ENCODE measurements at regions not wholly inside any gene's neighbourhood (a gene's known extent, or its start where the extent isn't known, plus 50 kb on each side); places are given as distances from the start of the nearest gene placed in this dataset.

- H3K4me3 ChIP-seq (ENCODE audit: low read depth in 2 of 2, low read length in 2 of 2): no peak overlapping the region
- intact Hi-C loops (cut with micrococcal nuclease; ENCODE audit: unreplicated experiment): no loop called here
- no TSS peak for BruUV-seq (replicated peaks)
- TF ChIP-seq SIN3A (IDR thresholded peaks at IDR 0.05; ENCODE audit: borderline replicate concordance, insufficient read depth, low read depth, low read length): no peak
- TF ChIP-seq TCF7L2 (IDR thresholded peaks at IDR 0.05; ENCODE audit: low read depth, low read length): no peak
- TF ChIP-seq REST (IDR thresholded peaks at IDR 0.05; ENCODE audit: insufficient read depth in 1 of 2, low read depth in 2 of 2, low read length in 1 of 2): no peak
- TF ChIP-seq CTCF (IDR thresholded peaks at IDR 0.05): no peak
- no peak for TF ChIP-seq POLR2AphosphoS5 (IDR thresholded peaks at IDR 0.05; ENCODE audit: low read depth, low read length)
- ATAC-seq (no peak), DNase-seq (ENCODE audit: low read depth, low spot score) (no peak)
- H3K27ac ChIP-seq (ENCODE audit: low read length): no peak overlapping the region
- no peaks in the 10 kb centered on the region for H3K9me3 ChIP-seq (ENCODE audit: control insufficient read depth, insufficient read depth, low read depth, low read length)
- in situ Hi-C loops (cut with HindIII; ENCODE audit: low pct_unique_long_range_greater_than_20kb, low sequenced_read_pairs): no loop called here
- ChIA-PET CTCF (no interaction called here), POLR2A (no interaction called here)
- H3K27me3 ChIP-seq (ENCODE audit: control insufficient read depth, insufficient read depth, low read length): no peaks in the 10 kb centered on the region
- H3K4me1 ChIP-seq (ENCODE audit: control insufficient read depth, insufficient read depth, low read length): no peaks in the 10 kb centered on the region
- no peaks in the 10 kb centered on the region for H3K36me3 ChIP-seq (ENCODE audit: control insufficient read depth, insufficient read depth, low read length)
Measured at GRCh38 chr5:87671146-87671545, 258.4 kb upstream of the CCNH start.

GRCh38 chr5:87665166-87665565 is 252.4 kb upstream of the CCNH start:
- ChIA-PET POLR2A (no interaction called here), CTCF (no interaction called here)
- BruUV-seq (replicated peaks): no TSS peak
- Histone ChIP-seq H3K27me3 (ENCODE audit: control insufficient read depth, insufficient read depth, low read length) (no peaks in the 10 kb centered on the region), H3K27ac (ENCODE audit: low read length) (no peak overlapping the region), H3K36me3 (ENCODE audit: control insufficient read depth, insufficient read depth, low read length) (no peaks in the 10 kb centered on the region), H3K9me3 (ENCODE audit: control insufficient read depth, insufficient read depth, low read depth, low read length) (no peaks in the 10 kb centered on the region), H3K4me3 (ENCODE audit: low read depth in 2 of 2, low read length in 2 of 2) (no peak overlapping the region), H3K4me1 (ENCODE audit: control insufficient read depth, insufficient read depth, low read length) (no peaks in the 10 kb centered on the region)
- no peak for DNase-seq (ENCODE audit: low read depth, low spot score)
- intact Hi-C loops (cut with micrococcal nuclease; ENCODE audit: unreplicated experiment) (no loop called here), in situ Hi-C loops (cut with HindIII; ENCODE audit: low pct_unique_long_range_greater_than_20kb, low sequenced_read_pairs) (no loop called here)
- no peak for TF ChIP-seq SIN3A (IDR thresholded peaks at IDR 0.05; ENCODE audit: borderline replicate concordance, insufficient read depth, low read depth, low read length)
- no peak for TF ChIP-seq CTCF (IDR thresholded peaks at IDR 0.05)
- no peak for TF ChIP-seq POLR2AphosphoS5 (IDR thresholded peaks at IDR 0.05; ENCODE audit: low read depth, low read length)
- TF ChIP-seq TCF7L2 (IDR thresholded peaks at IDR 0.05; ENCODE audit: low read depth, low read length): no peak
- TF ChIP-seq REST (IDR thresholded peaks at IDR 0.05; ENCODE audit: insufficient read depth in 1 of 2, low read depth in 2 of 2, low read length in 1 of 2): no peak
- ATAC-seq: no peak

All from Panc1 (cell line).